HG02973 (cell line): ENCODE measurements at regions not wholly inside any gene's neighbourhood (a gene's known extent, or its start where the extent isn't known, plus 50 kb on each side); places are given as distances from the start of the nearest gene placed in this dataset.
"Not testable (repeated sequence)": the region's sequence is repeated elsewhere in the genome, so short reads cannot be mapped to it uniquely, and the experiment has no call there.

ENCODE experiments used
- ATAC-seq: cut with Tn5 transposase; IDR thresholded peaks from one replicate; pipeline ENCODE4 v1.9.1; 2021; ENCODE audit warnings: moderate library complexity; ENCODE audit not compliant: unreplicated experiment

- ATAC-seq = no peak
Observed at GRCh38 chr11:129503646-129504045, 128.0 kb downstream of the BARX2 start.

- no peak for ATAC-seq
Observed at GRCh38 chr11:129505266-129505665, 129.6 kb downstream of the BARX2 start.

GRCh38 chr11:129508163-129508562 is 132.5 kb downstream of the BARX2 start:
- ATAC-seq = no peak

GRCh38 chr11:129528296-129528695 is 152.6 kb downstream of the BARX2 start:
- ATAC-seq = no peak

GRCh38 chr11:129530154-129530895 is 154.7 kb downstream of the BARX2 start:
- no peak for ATAC-seq

GRCh38 chr11:129533395-129533794 is 157.7 kb downstream of the BARX2 start:
- no peak for ATAC-seq

- ATAC-seq = no peak
Observed at GRCh38 chr11:129536338-129536737, 160.7 kb downstream of the BARX2 start.

GRCh38 chr11:129538323-129538722 is 162.7 kb downstream of the BARX2 start:
- no peak for ATAC-seq

GRCh38 chr11:129543515-129544290 is 168.1 kb downstream of the BARX2 start:
- no peak for ATAC-seq

GRCh38 chr11:129544691-129545090 is 169.0 kb downstream of the BARX2 start:
- no peak for ATAC-seq

- ATAC-seq = no peak
Observed at GRCh38 chr11:129546266-129546665, 170.6 kb downstream of the BARX2 start.

- ATAC-seq = no peak
Observed at GRCh38 chr11:129557421-129557820, 181.8 kb downstream of the BARX2 start.

- ATAC-seq = no peak
Observed at GRCh38 chr11:129569007-129569406, 193.4 kb downstream of the BARX2 start.

- not testable (repeated sequence) for ATAC-seq
Observed at GRCh38 chr11:129572667-129573066, 197.0 kb downstream of the BARX2 start.

GRCh38 chr11:129573161-129573560 is 197.5 kb downstream of the BARX2 start:
- no peak for ATAC-seq

GRCh38 chr11:129574431-129574830 is 198.8 kb downstream of the BARX2 start:
- no peak for ATAC-seq

GRCh38 chr11:129576652-129577051 is 201.0 kb downstream of the BARX2 start:
- no peak for ATAC-seq

- ATAC-seq = no peak
Observed at GRCh38 chr11:129578006-129578405, 202.4 kb downstream of the BARX2 start.

GRCh38 chr11:129580278-129580677 is 204.6 kb downstream of the BARX2 start:
- ATAC-seq = no peak

GRCh38 chr11:129584316-129584715 is 208.7 kb downstream of the BARX2 start:
- no peak for ATAC-seq

GRCh38 chr11:129589190-129589860 is 213.7 kb downstream of the BARX2 start:
- ATAC-seq = no peak
